ENCODE measurements at regions not wholly inside any gene's neighbourhood (a gene's known extent, or its start where the extent isn't known, plus 50 kb on each side); places are given as distances from the start of the nearest gene placed in this dataset.

GRCh38 chr20:51917886-51918535 lies 115.7 kb upstream of the SALL4 start:
- H3K4me1 ChIP-seq = no peaks in the 10 kb centered on the region
- intact Hi-C loops (cut with DNase I; ENCODE audit: low total_unique reads) (no loop called here), in situ Hi-C loops (cut with MboI; ENCODE audit: low pct_ligation_motif_present in 1 of 4, low pct_unique_long_range_greater_than_20kb in 1 of 4, low sequenced_read_pairs in 3 of 4) (no loop called here)
- no peak for DNase-seq
- no peak overlapping the region for H3K27ac ChIP-seq
- 38 to 54% methylated on average over 4 of the region's 4 CpGs for WGBS, 2 donors (ENCODE audit: low coverage in 1 of 2)
- no peaks in the 10 kb centered on the region for H3K36me3 ChIP-seq
- TF ChIP-seq POLR2A (IDR thresholded peaks at IDR 0.05) = no peak
- no peak for TF ChIP-seq EP300 (IDR thresholded peaks at IDR 0.05; ENCODE audit: low read depth)
- no peak for TF ChIP-seq POLR2AphosphoS5 (IDR thresholded peaks at IDR 0.05)
- peaks cover 4% of the 10 kb centered on the region for H3K27me3 ChIP-seq
- no peak overlapping the region for H3K4me3 ChIP-seq
- no peaks in the 10 kb centered on the region for H3K9me3 ChIP-seq

- in situ Hi-C loops (cut with MboI; ENCODE audit: low pct_ligation_motif_present in 1 of 4, low pct_unique_long_range_greater_than_20kb in 1 of 4, low sequenced_read_pairs in 3 of 4) = no loop called here
- no peak overlapping the region for H3K27ac ChIP-seq
- no peak for DNase-seq
- no peaks in the 10 kb centered on the region for H3K9me3 ChIP-seq
- TF ChIP-seq CTCF (IDR thresholded peaks at IDR 0.05) (no peak), EP300 (IDR thresholded peaks at IDR 0.05; ENCODE audit: low read depth) (no peak), POLR2A (IDR thresholded peaks at IDR 0.05) (no peak), POLR2AphosphoS5 (IDR thresholded peaks at IDR 0.05) (no peak)
- no peaks in the 10 kb centered on the region for H3K36me3 ChIP-seq
- no peaks in the 10 kb centered on the region for H3K4me1 ChIP-seq
- intact Hi-C loops (cut with DNase I; ENCODE audit: low total_unique reads) = no loop called here
- peaks cover 4% of the 10 kb centered on the region for H3K27me3 ChIP-seq
- H3K4me3 ChIP-seq = no peak overlapping the region
- 92 to 96% methylated on average over 4 of the region's 4 CpGs for WGBS, 2 donors (ENCODE audit: low coverage in 1 of 2)
Observed at GRCh38 chr20:51916244-51916643, 113.9 kb upstream of the SALL4 start.

GRCh38 chr20:51914758-51915157 lies 112.4 kb upstream of the SALL4 start:
- H3K36me3 ChIP-seq = no peaks in the 10 kb centered on the region
- TF ChIP-seq POLR2A (IDR thresholded peaks at IDR 0.05) (no peak), EP300 (IDR thresholded peaks at IDR 0.05; ENCODE audit: low read depth) (no peak), POLR2AphosphoS5 (IDR thresholded peaks at IDR 0.05) (no peak), CTCF (IDR thresholded peaks at IDR 0.05) (no peak)
- in situ Hi-C loops (cut with MboI; ENCODE audit: low pct_ligation_motif_present in 1 of 4, low pct_unique_long_range_greater_than_20kb in 1 of 4, low sequenced_read_pairs in 3 of 4) (no loop called here), intact Hi-C loops (cut with DNase I; ENCODE audit: low total_unique reads) (no loop called here)
- H3K9me3 ChIP-seq = no peaks in the 10 kb centered on the region
- WGBS, 2 donors (ENCODE audit: low coverage in 1 of 2) = 86 to 91% methylated on average over 8 of the region's 8 CpGs
- DNase-seq = no peak
- H3K4me3 ChIP-seq = no peak overlapping the region
- peaks cover 0 to 6% (median 0%) of the 10 kb centered on the region in 4 donors for H3K4me1 ChIP-seq
- H3K27me3 ChIP-seq = peaks cover 4% of the 10 kb centered on the region
- H3K27ac ChIP-seq = no peak overlapping the region

GRCh38 chr20:51910321-51911050 lies 108.2 kb upstream of the SALL4 start:
- intact Hi-C loops (cut with DNase I; ENCODE audit: low total_unique reads) (no loop called here), in situ Hi-C loops (cut with MboI; ENCODE audit: low pct_ligation_motif_present in 1 of 4, low pct_unique_long_range_greater_than_20kb in 1 of 4, low sequenced_read_pairs in 3 of 4) (no loop called here)
- Histone ChIP-seq H3K27ac (no peak overlapping the region), H3K4me3 (no peak overlapping the region), H3K9me3 (no peaks in the 10 kb centered on the region), H3K27me3 (no peaks in the 10 kb centered on the region), H3K4me1 (peaks cover 0 to 6% (median 0%) of the 10 kb centered on the region in 4 donors), H3K36me3 (no peaks in the 10 kb centered on the region)
- no peak for TF ChIP-seq POLR2AphosphoS5 (IDR thresholded peaks at IDR 0.05)
- no peak for TF ChIP-seq CTCF (IDR thresholded peaks at IDR 0.05)
- TF ChIP-seq EP300 (IDR thresholded peaks at IDR 0.05; ENCODE audit: low read depth) = no peak
- TF ChIP-seq POLR2A (IDR thresholded peaks at IDR 0.05) = no peak
- no peak for DNase-seq
- 31 to 41% methylated on average over 5 to 7 of the region's 7 CpGs for WGBS, 2 donors (ENCODE audit: low coverage in 1 of 2)

Measured in transverse colon (tissue), 4 donors.